ENCODE measurements at regions not wholly inside any gene's neighbourhood (a gene's known extent, or its start where the extent isn't known, plus 50 kb on each side); places are given as distances from the start of the nearest gene placed in this dataset.

GRCh38 chr3:25046911-25047771, 380.9 kb upstream of the RARB start:
- DNase-seq, result no peak

GRCh38 chr3:25049304-25049703, 378.8 kb upstream of the RARB start:
- TF ChIP-seq CTCF (IDR thresholded peaks at IDR 0.05; ENCODE audit: unreplicated experiment), result no peak
- CTCF ChIA-PET, result no interaction called here

More at GRCh38 chr3:25046911-25047771, 380.9 kb upstream of the RARB start:
- no peaks in the 10 kb centered on the region for H3K36me3 Mint-ChIP-seq (ENCODE audit: insufficient read depth, unreplicated experiment)
- H3K9me3 Mint-ChIP-seq (ENCODE audit: low read depth, unreplicated experiment), result no peaks in the 10 kb centered on the region
- no peaks in the 10 kb centered on the region for H3K27me3 Mint-ChIP-seq (ENCODE audit: unreplicated experiment)
- CTCF ChIA-PET, result interaction anchor here (1.1 kb wide), 1 partner anchor 18 kb away, joined by 5 read pairs; no protein-coding TSS in a partner anchor
- intact Hi-C loops (cut with micrococcal nuclease; ENCODE audit: unreplicated experiment), result no loop called here
- H3K4me3 Mint-ChIP-seq (ENCODE audit: low read depth, unreplicated experiment), result no peak overlapping the region
- H3K4me1 Mint-ChIP-seq (ENCODE audit: low read depth, unreplicated experiment), result no peaks in the 10 kb centered on the region
- no peak for TF ChIP-seq CTCF (IDR thresholded peaks at IDR 0.05; ENCODE audit: unreplicated experiment)
- no peak overlapping the region for H3K27ac Mint-ChIP-seq (ENCODE audit: unreplicated experiment)
- BruUV-seq (replicated peaks), result no TSS peak

GRCh38 chr3:25053360-25053759, 374.7 kb upstream of the RARB start:
- Mint-ChIP-seq H3K4me3 (ENCODE audit: low read depth, unreplicated experiment) (no peak overlapping the region), H3K27ac (ENCODE audit: unreplicated experiment) (no peak overlapping the region), H3K27me3 (ENCODE audit: unreplicated experiment) (no peaks in the 10 kb centered on the region), H3K36me3 (ENCODE audit: insufficient read depth, unreplicated experiment) (no peaks in the 10 kb centered on the region), H3K4me1 (ENCODE audit: low read depth, unreplicated experiment) (no peaks in the 10 kb centered on the region), H3K9me3 (ENCODE audit: low read depth, unreplicated experiment) (no peaks in the 10 kb centered on the region)
- no TSS peak for BruUV-seq (replicated peaks)
- CTCF ChIA-PET, result no interaction called here
- DNase-seq, result no peak
- intact Hi-C loops (cut with micrococcal nuclease; ENCODE audit: unreplicated experiment), result no loop called here
- TF ChIP-seq CTCF (IDR thresholded peaks at IDR 0.05; ENCODE audit: unreplicated experiment), result no peak

More at GRCh38 chr3:25049304-25049703, 378.8 kb upstream of the RARB start:
- DNase-seq, result no peak
- no TSS peak for BruUV-seq (replicated peaks)
- Mint-ChIP-seq H3K27ac (ENCODE audit: unreplicated experiment) (no peak overlapping the region), H3K36me3 (ENCODE audit: insufficient read depth, unreplicated experiment) (no peaks in the 10 kb centered on the region), H3K9me3 (ENCODE audit: low read depth, unreplicated experiment) (no peaks in the 10 kb centered on the region), H3K4me1 (ENCODE audit: low read depth, unreplicated experiment) (no peaks in the 10 kb centered on the region), H3K4me3 (ENCODE audit: low read depth, unreplicated experiment) (no peak overlapping the region), H3K27me3 (ENCODE audit: unreplicated experiment) (no peaks in the 10 kb centered on the region)
- intact Hi-C loops (cut with micrococcal nuclease; ENCODE audit: unreplicated experiment), result no loop called here

GRCh38 chr3:25056036-25056755, 371.9 kb upstream of the RARB start:
- Mint-ChIP-seq H3K27me3 (ENCODE audit: unreplicated experiment) (no peaks in the 10 kb centered on the region), H3K27ac (ENCODE audit: unreplicated experiment) (no peak overlapping the region), H3K4me1 (ENCODE audit: low read depth, unreplicated experiment) (no peaks in the 10 kb centered on the region), H3K4me3 (ENCODE audit: low read depth, unreplicated experiment) (no peak overlapping the region), H3K9me3 (ENCODE audit: low read depth, unreplicated experiment) (no peaks in the 10 kb centered on the region), H3K36me3 (ENCODE audit: insufficient read depth, unreplicated experiment) (no peaks in the 10 kb centered on the region)
- CTCF ChIA-PET, result no interaction called here
- no TSS peak for BruUV-seq (replicated peaks)
- intact Hi-C loops (cut with micrococcal nuclease; ENCODE audit: unreplicated experiment), result no loop called here
- DNase-seq, result no peak
- TF ChIP-seq CTCF (IDR thresholded peaks at IDR 0.05; ENCODE audit: unreplicated experiment), result no peak

Data from Calu3 (cell line).